Liver (tissue), 8 donors: ENCODE measurements at regions not wholly inside any gene's neighbourhood (a gene's known extent, or its start where the extent isn't known, plus 50 kb on each side); places are given as distances from the start of the nearest gene placed in this dataset.

Experiments
- DNase-seq: peaks from one replicate; pipeline ENCODE4 v3.0.0-alpha.2; 2017; ENCODE audit warnings: low spot score
- H3K27ac ChIP-seq, 2 donors: one replicate each; pipeline ENCODE4 v1.7.0; 2013; ENCODE audit warnings: inconsistent platforms in 2 of 2, low read length in 2 of 2, control low read depth in 1 of 2, low read depth in 1 of 2, mild to moderate bottlenecking in 1 of 2
- H3K27me3 ChIP-seq, 4 donors: one replicate each; pipeline versions ENCODE4 v1.6.1 to v1.7.0; 2013; ENCODE audit warnings: low read length in 3 of 4, inconsistent platforms in 1 of 4, mild to moderate bottlenecking in 1 of 4, moderate library complexity in 1 of 4; ENCODE audit not compliant: control insufficient read depth in 4 of 4, insufficient read depth in 4 of 4
- H3K36me3 ChIP-seq, 4 donors: one replicate each; pipeline versions ENCODE4 v1.6.1 to v1.7.0; 2013; ENCODE audit warnings: low read length in 3 of 4, mild to moderate bottlenecking in 3 of 4, low read depth in 1 of 4, moderate library complexity in 1 of 4; ENCODE audit not compliant: control insufficient read depth in 4 of 4, insufficient read depth in 3 of 4
- H3K4me1 ChIP-seq, 4 donors: one replicate each; pipeline versions ENCODE4 v1.6.1 to v1.7.0; 2013; ENCODE audit warnings: low read length in 3 of 4, mild to moderate bottlenecking in 3 of 4, moderate library complexity in 1 of 4; ENCODE audit not compliant: control insufficient read depth in 4 of 4, insufficient read depth in 4 of 4
- H3K4me3 ChIP-seq, 3 donors: one replicate each; pipeline versions ENCODE4 v1.6.1 to v1.7.0; 2013; ENCODE audit warnings: low read length in 3 of 3, control low read depth in 1 of 3, low read depth in 1 of 3, mild to moderate bottlenecking in 1 of 3
- H3K9ac ChIP-seq, 2 donors: one replicate each; pipeline ENCODE4 v1.7.0; 2013; ENCODE audit warnings: low read length in 2 of 2, mild to moderate bottlenecking in 2 of 2, moderate library complexity in 2 of 2, control low read depth in 1 of 2, low read depth in 1 of 2
- H3K9me3 ChIP-seq, 4 donors: one replicate each; pipeline versions ENCODE4 v1.6.1 to v1.7.0; 2013; ENCODE audit warnings: low read length in 3 of 4; ENCODE audit not compliant: control insufficient read depth in 4 of 4
- ATF3 ChIP-seq: IDR thresholded peaks from 2 replicates; pipeline ENCODE4 v1.6.1; 2016; ENCODE audit warnings: antibody characterized with exemption
- EGR1 ChIP-seq, 2 donors: IDR thresholded peaks; 2 replicates each; pipeline ENCODE4 v1.6.1; 2016 to 2018; ENCODE audit warnings: antibody characterized with exemption in 2 of 2, low read depth in 2 of 2
- FOXA1 ChIP-seq: IDR thresholded peaks from 2 replicates; pipeline ENCODE4 v1.6.1; 2016; ENCODE audit warnings: antibody characterized with exemption
- FOXA2 ChIP-seq: IDR thresholded peaks from 2 replicates; pipeline ENCODE4 v1.6.1; 2016; ENCODE audit warnings: antibody characterized with exemption
- GABPA ChIP-seq, 2 donors: IDR thresholded peaks in 1 of 2; conservative IDR thresholded peaks in 1 of 2; 2 replicates each; pipeline ENCODE4 v1.6.1; 2016; ENCODE audit warnings: antibody characterized with exemption in 2 of 2, mild to moderate bottlenecking in 1 of 2, moderate library complexity in 1 of 2
- HNF4A ChIP-seq, 2 donors: conservative IDR thresholded peaks; 2 replicates each; pipeline ENCODE4 v1.6.1; 2016; ENCODE audit warnings: antibody characterized with exemption in 2 of 2, mild to moderate bottlenecking in 2 of 2
- HNF4G ChIP-seq: IDR thresholded peaks from 2 replicates; pipeline ENCODE4 v1.6.1; 2016; ENCODE audit warnings: antibody characterized with exemption
- JUND ChIP-seq, 2 donors: IDR thresholded peaks; 2 replicates each; pipeline ENCODE4 v1.6.1; 2016; ENCODE audit warnings: antibody characterized with exemption in 2 of 2
- NR2F2 ChIP-seq: IDR thresholded peaks from 2 replicates; pipeline ENCODE4 v1.6.1; 2016; ENCODE audit warnings: antibody characterized with exemption
- RAD21 ChIP-seq, 2 donors: IDR thresholded peaks; 2 replicates each; pipeline ENCODE4 v1.6.1; 2016; ENCODE audit warnings: antibody characterized with exemption in 2 of 2, mild to moderate bottlenecking in 2 of 2
- RXRA ChIP-seq, 2 donors: IDR thresholded peaks; 2 replicates each; pipeline ENCODE4 v1.6.1; 2017 to 2018; ENCODE audit warnings: antibody characterized with exemption in 2 of 2, mild to moderate bottlenecking in 1 of 2
- SP1 ChIP-seq: IDR thresholded peaks from 2 replicates; pipeline ENCODE4 v1.6.1; 2018; ENCODE audit warnings: antibody characterized with exemption, mild to moderate bottlenecking
- TAF1 ChIP-seq: conservative IDR thresholded peaks from 2 replicates; pipeline ENCODE4 v1.6.1; 2016; ENCODE audit warnings: antibody characterized with exemption, mild to moderate bottlenecking
- YY1 ChIP-seq: IDR thresholded peaks from 2 replicates; pipeline ENCODE4 v1.6.1; 2016; ENCODE audit warnings: antibody characterized with exemption, mild to moderate bottlenecking
- ZBTB33 ChIP-seq: IDR thresholded peaks from 2 replicates; pipeline ENCODE4 v1.6.1; 2016; ENCODE audit warnings: antibody characterized with exemption
- WGBS: extraction: QIAGEN DNeasy Blood & Tissue Kit; methylation state at CpG from one replicate; pipeline ENCODE4 v1.1.7; 2013; 5-methylcytosine and 5-hydroxymethylcytosine counted together
- TF ChIP-seq, protein P1 (sequence below): fragments of 150-350 bp; IDR thresholded peaks from 2 replicates; pipeline ENCODE4 v1.5.1; 2017; ENCODE audit warnings: improper control_type of control experiment, low read depth, low read length; ENCODE audit not compliant: missing input control
- TF ChIP-seq, protein P2 (sequence below): IDR thresholded peaks from 2 replicates; pipeline ENCODE4 v1.6.1; 2016; ENCODE audit warnings: antibody characterized with exemption
- TF ChIP-seq, protein P3 (sequence below): IDR thresholded peaks from 2 replicates; pipeline ENCODE4 v1.6.1; 2016; ENCODE audit warnings: antibody characterized with exemption, mild to moderate bottlenecking
- donor health status: healthy.
- donor health status: healthy.
- donor health status: healthy.
- donor health status: healthy.
- donor health status: healthy.

DNA sequence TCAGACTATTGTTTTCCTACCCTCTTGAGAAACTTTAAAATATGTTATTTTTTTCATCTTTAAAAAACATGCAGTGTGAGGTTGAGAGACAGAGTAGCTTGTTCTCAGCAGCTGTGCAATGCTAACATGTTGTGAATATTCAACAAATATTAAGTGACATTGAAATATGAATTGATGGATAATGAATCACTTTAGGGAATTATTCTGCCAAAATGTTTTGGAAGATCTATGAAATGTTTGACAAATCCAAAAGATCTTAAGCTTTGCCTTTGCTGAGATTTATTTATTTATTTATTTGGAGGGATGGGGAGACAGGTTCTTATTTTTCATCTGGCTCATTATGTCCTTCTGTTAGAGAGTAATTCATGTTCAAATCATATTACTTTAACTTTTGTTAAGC lies 680.1 kb upstream of the CXADR start:
- H3K4me1 ChIP-seq = no peaks in the 10 kb centered on the region
- no peaks in the 10 kb centered on the region for H3K9me3 ChIP-seq
- H3K27me3 ChIP-seq = peaks cover 0 to 4% (median 0%) of the 10 kb centered on the region in 4 donors
- H3K27ac ChIP-seq = no peak overlapping the region
- no peaks in the 10 kb centered on the region for H3K36me3 ChIP-seq
- no peak for TF ChIP-seq SP1
- no peak for TF ChIP-seq TAF1
- no peak overlapping the region for H3K4me3 ChIP-seq
- no peak overlapping the region for H3K9ac ChIP-seq
- no peak for DNase-seq

DNA sequence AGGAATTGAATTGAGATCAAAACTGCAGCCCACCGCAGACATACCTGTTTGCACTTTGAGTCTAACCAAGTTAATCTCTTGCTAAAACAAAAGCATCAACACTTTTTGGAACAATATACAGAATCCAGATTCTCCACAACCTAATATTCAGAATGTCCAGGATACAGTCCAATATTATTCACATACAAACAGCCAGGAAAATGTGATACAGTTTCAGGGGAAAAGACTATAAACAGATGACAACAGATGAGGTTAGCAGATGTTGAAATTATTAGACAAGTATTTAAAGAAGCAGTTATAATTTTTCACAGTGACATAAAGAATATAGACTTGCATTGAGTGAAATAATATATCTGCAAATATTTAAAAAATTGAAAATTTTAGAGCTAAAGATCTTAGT lies 678.1 kb upstream of the CXADR start:
- no peaks in the 10 kb centered on the region for H3K4me1 ChIP-seq
- H3K27ac ChIP-seq = no peak overlapping the region
- no peak overlapping the region for H3K9ac ChIP-seq
- WGBS = 87% methylated on average over 1 of the region's 1 CpG
- DNase-seq = no peak
- H3K9me3 ChIP-seq = no peaks in the 10 kb centered on the region
- H3K27me3 ChIP-seq = peaks cover 0 to 4% (median 0%) of the 10 kb centered on the region in 4 donors
- TF ChIP-seq JUND (IDR thresholded peaks at IDR 0.05) (no peak), RAD21 (IDR thresholded peaks at IDR 0.05) (no peak), GABPA (IDR thresholded peaks at IDR 0.05 in 1 of 2, conservative IDR thresholded peaks at IDR 0.05 in 1 of 2) (no peak), HNF4G (no peak), NR2F2 (no peak), ATF3 (no peak), EGR1 (IDR thresholded peaks at IDR 0.05; ENCODE audit: low read depth in 2 of 2) (no peak), FOXA2 (no peak), YY1 (no peak), RXRA (IDR thresholded peaks at IDR 0.05) (no peak), TAF1 (no peak), SP1 (no peak), HNF4A (conservative IDR thresholded peaks at IDR 0.05) (no peak)
- TF ChIP-seq, protein P1, sequence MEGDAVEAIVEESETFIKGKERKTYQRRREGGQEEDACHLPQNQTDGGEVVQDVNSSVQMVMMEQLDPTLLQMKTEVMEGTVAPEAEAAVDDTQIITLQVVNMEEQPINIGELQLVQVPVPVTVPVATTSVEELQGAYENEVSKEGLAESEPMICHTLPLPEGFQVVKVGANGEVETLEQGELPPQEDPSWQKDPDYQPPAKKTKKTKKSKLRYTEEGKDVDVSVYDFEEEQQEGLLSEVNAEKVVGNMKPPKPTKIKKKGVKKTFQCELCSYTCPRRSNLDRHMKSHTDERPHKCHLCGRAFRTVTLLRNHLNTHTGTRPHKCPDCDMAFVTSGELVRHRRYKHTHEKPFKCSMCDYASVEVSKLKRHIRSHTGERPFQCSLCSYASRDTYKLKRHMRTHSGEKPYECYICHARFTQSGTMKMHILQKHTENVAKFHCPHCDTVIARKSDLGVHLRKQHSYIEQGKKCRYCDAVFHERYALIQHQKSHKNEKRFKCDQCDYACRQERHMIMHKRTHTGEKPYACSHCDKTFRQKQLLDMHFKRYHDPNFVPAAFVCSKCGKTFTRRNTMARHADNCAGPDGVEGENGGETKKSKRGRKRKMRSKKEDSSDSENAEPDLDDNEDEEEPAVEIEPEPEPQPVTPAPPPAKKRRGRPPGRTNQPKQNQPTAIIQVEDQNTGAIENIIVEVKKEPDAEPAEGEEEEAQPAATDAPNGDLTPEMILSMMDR = no peak
- TF ChIP-seq, protein P2, sequence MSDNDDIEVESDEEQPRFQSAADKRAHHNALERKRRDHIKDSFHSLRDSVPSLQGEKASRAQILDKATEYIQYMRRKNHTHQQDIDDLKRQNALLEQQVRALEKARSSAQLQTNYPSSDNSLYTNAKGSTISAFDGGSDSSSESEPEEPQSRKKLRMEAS = no peak
- no peaks in the 10 kb centered on the region for H3K36me3 ChIP-seq
- no peak overlapping the region for H3K4me3 ChIP-seq

DNA sequence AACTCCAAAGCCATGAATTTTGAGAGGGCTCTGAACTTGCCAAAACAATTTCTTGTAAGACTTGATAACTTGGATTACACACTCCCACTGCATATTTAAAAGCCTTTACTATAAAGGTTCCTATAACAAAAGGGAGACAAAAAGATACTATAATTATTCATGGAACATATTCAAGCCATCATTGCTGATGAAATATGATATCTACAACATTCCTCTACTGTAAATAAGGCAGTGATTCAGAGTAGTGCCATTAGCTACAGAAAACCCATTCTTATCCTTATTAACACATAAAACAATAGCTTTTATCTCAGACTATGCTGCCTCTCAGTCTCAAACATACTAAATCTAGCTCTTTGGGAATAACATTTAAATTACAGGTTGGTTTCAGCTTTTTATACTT lies 675.5 kb upstream of the CXADR start:
- Histone ChIP-seq H3K9me3 (no peaks in the 10 kb centered on the region), H3K27ac (no peak overlapping the region), H3K4me1 (no peaks in the 10 kb centered on the region), H3K27me3 (peaks cover 0 to 2% (median 0%) of the 10 kb centered on the region in 4 donors), H3K4me3 (no peak overlapping the region), H3K36me3 (no peaks in the 10 kb centered on the region), H3K9ac (no peak overlapping the region)
- no peak for TF ChIP-seq FOXA1
- TF ChIP-seq ZBTB33 = no peak
- TF ChIP-seq, protein P1 = no peak
- no peak for TF ChIP-seq RXRA (IDR thresholded peaks at IDR 0.05)
- TF ChIP-seq, protein P3, sequence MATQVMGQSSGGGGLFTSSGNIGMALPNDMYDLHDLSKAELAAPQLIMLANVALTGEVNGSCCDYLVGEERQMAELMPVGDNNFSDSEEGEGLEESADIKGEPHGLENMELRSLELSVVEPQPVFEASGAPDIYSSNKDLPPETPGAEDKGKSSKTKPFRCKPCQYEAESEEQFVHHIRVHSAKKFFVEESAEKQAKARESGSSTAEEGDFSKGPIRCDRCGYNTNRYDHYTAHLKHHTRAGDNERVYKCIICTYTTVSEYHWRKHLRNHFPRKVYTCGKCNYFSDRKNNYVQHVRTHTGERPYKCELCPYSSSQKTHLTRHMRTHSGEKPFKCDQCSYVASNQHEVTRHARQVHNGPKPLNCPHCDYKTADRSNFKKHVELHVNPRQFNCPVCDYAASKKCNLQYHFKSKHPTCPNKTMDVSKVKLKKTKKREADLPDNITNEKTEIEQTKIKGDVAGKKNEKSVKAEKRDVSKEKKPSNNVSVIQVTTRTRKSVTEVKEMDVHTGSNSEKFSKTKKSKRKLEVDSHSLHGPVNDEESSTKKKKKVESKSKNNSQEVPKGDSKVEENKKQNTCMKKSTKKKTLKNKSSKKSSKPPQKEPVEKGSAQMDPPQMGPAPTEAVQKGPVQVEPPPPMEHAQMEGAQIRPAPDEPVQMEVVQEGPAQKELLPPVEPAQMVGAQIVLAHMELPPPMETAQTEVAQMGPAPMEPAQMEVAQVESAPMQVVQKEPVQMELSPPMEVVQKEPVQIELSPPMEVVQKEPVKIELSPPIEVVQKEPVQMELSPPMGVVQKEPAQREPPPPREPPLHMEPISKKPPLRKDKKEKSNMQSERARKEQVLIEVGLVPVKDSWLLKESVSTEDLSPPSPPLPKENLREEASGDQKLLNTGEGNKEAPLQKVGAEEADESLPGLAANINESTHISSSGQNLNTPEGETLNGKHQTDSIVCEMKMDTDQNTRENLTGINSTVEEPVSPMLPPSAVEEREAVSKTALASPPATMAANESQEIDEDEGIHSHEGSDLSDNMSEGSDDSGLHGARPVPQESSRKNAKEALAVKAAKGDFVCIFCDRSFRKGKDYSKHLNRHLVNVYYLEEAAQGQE = no peak
- TF ChIP-seq HNF4A (conservative IDR thresholded peaks at IDR 0.05) = no peak
- no peak for TF ChIP-seq JUND (IDR thresholded peaks at IDR 0.05)
- no peak for TF ChIP-seq TAF1
- TF ChIP-seq YY1 = no peak
- TF ChIP-seq ATF3 = no peak
- TF ChIP-seq FOXA2 = no peak
- no peak for TF ChIP-seq SP1
- TF ChIP-seq RAD21 (IDR thresholded peaks at IDR 0.05) = no peak
- DNase-seq = no peak
